ENCODE measurements at regions not wholly inside any gene's neighbourhood (a gene's known extent, or its start where the extent isn't known, plus 50 kb on each side); places are given as distances from the start of the nearest gene placed in this dataset.

- Histone ChIP-seq H3K4me3 (ENCODE audit: low read depth, low read length) (no peak overlapping the region), H3K36me3 (ENCODE audit: control insufficient read depth, insufficient read depth, low read length) (no peaks in the 10 kb centered on the region), H3K27me3 (ENCODE audit: control insufficient read depth, insufficient read depth, low read length) (no peaks in the 10 kb centered on the region)
- no peak for DNase-seq (ENCODE audit: low read depth)
- no peak for TF ChIP-seq CTCF (IDR thresholded peaks at IDR 0.05; ENCODE audit: insufficient read depth, low read length, poor library complexity, severe bottlenecking)
Measured at GRCh38 chr5:167008705-167009104, 1282.7 kb upstream of the WWC1 start.

- H3K27me3 ChIP-seq (ENCODE audit: control insufficient read depth, insufficient read depth, low read length) = no peaks in the 10 kb centered on the region
- no peak overlapping the region for H3K4me3 ChIP-seq (ENCODE audit: low read depth, low read length)
- no peak for DNase-seq (ENCODE audit: low read depth)
- no peaks in the 10 kb centered on the region for H3K36me3 ChIP-seq (ENCODE audit: control insufficient read depth, insufficient read depth, low read length)
- TF ChIP-seq CTCF (IDR thresholded peaks at IDR 0.05; ENCODE audit: insufficient read depth, low read length, poor library complexity, severe bottlenecking) = no peak
Measured at GRCh38 chr5:167011196-167011595, 1280.2 kb upstream of the WWC1 start.

- DNase-seq (ENCODE audit: low read depth) = no peak
- Histone ChIP-seq H3K36me3 (ENCODE audit: control insufficient read depth, insufficient read depth, low read length) (no peaks in the 10 kb centered on the region), H3K27me3 (ENCODE audit: control insufficient read depth, insufficient read depth, low read length) (no peaks in the 10 kb centered on the region), H3K4me3 (ENCODE audit: low read depth, low read length) (no peak overlapping the region)
- no peak for TF ChIP-seq CTCF (IDR thresholded peaks at IDR 0.05; ENCODE audit: insufficient read depth, low read length, poor library complexity, severe bottlenecking)
Measured at GRCh38 chr5:167012123-167013034, 1279.1 kb upstream of the WWC1 start.

- Histone ChIP-seq H3K36me3 (ENCODE audit: control insufficient read depth, insufficient read depth, low read length) (no peaks in the 10 kb centered on the region), H3K27me3 (ENCODE audit: control insufficient read depth, insufficient read depth, low read length) (no peaks in the 10 kb centered on the region), H3K4me3 (ENCODE audit: low read depth, low read length) (no peak overlapping the region)
- no peak for TF ChIP-seq CTCF (IDR thresholded peaks at IDR 0.05; ENCODE audit: insufficient read depth, low read length, poor library complexity, severe bottlenecking)
- DNase-seq (ENCODE audit: low read depth) = no peak
Measured at GRCh38 chr5:167014401-167015056, 1276.9 kb upstream of the WWC1 start.

- no peak for DNase-seq (ENCODE audit: low read depth)
- Histone ChIP-seq H3K36me3 (ENCODE audit: control insufficient read depth, insufficient read depth, low read length) (no peaks in the 10 kb centered on the region), H3K27me3 (ENCODE audit: control insufficient read depth, insufficient read depth, low read length) (no peaks in the 10 kb centered on the region), H3K4me3 (ENCODE audit: low read depth, low read length) (no peak overlapping the region)
- TF ChIP-seq CTCF (IDR thresholded peaks at IDR 0.05; ENCODE audit: insufficient read depth, low read length, poor library complexity, severe bottlenecking) = no peak
Measured at GRCh38 chr5:167020418-167020817, 1271.0 kb upstream of the WWC1 start.

Measured in kidney epithelial cell (primary cell).